Adrenal gland (tissue), 5 donors: ENCODE measurements at regions not wholly inside any gene's neighbourhood (a gene's known extent, or its start where the extent isn't known, plus 50 kb on each side); places are given as distances from the start of the nearest gene placed in this dataset.

Experiments used
- CTCF ChIP-seq, 6 experiments: fragments of 450-650 bp in 4 of 6; fragments of 200-600 bp in 2 of 6; sonication (generic) in 1 of 6; IDR thresholded peaks; 1 replicate in 5 of 6; 2 replicates in 1 of 6; pipeline versions ENCODE4 v1.5.1 to v1.8.0; 2016 to 2021; ENCODE audit warnings: antibody characterized with exemption in 6 of 6, mild to moderate bottlenecking in 2 of 6, moderate library complexity in 1 of 6
- POLR2A ChIP-seq, 2 donors: fragments of 450-650 bp; IDR thresholded peaks; one replicate each; pipeline ENCODE4 v1.6.1; 2017; ENCODE audit warnings: antibody characterized with exemption in 2 of 2, mild to moderate bottlenecking in 2 of 2, moderate library complexity in 1 of 2
- donor health status: DM: no; HTN: no; CAD: no.

GRCh38 chr2:177129610-177130009, 83.0 kb upstream of the HNRNPA3 start:
- TF ChIP-seq CTCF (IDR thresholded peaks at IDR 0.05) (no peak), POLR2A (IDR thresholded peaks at IDR 0.05) (no peak)
